ENCODE measurements at regions not wholly inside any gene's neighbourhood (a gene's known extent, or its start where the extent isn't known, plus 50 kb on each side); places are given as distances from the start of the nearest gene placed in this dataset.

- Histone ChIP-seq H3K9me3 (peaks cover 8% of the 10 kb centered on the region), H3K27me3 (no peaks in the 10 kb centered on the region), H3K4me1 (no peaks in the 10 kb centered on the region), H3K36me3 (no peaks in the 10 kb centered on the region), H3K27ac (no peak overlapping the region), H3K4me3 (no peak overlapping the region)
- no peak for TF ChIP-seq CTCF (IDR thresholded peaks at IDR 0.05)
- ATAC-seq (no peak), DNase-seq (no peak)
- intact Hi-C loops (cut with DNase I), result no loop called here
These were observed 121.8 kb downstream of the ZNF675 start for GRCh38 chr19:23565256-23565655.

GRCh38 chr19:23563326-23563725, 123.7 kb downstream of the ZNF675 start:
- Histone ChIP-seq H3K27me3 (no peaks in the 10 kb centered on the region), H3K4me3 (no peak overlapping the region), H3K9me3 (no peaks in the 10 kb centered on the region), H3K27ac (no peak overlapping the region), H3K4me1 (no peaks in the 10 kb centered on the region), H3K36me3 (no peaks in the 10 kb centered on the region)
- ATAC-seq, result no peak
- DNase-seq, result no peak
- intact Hi-C loops (cut with DNase I), result no loop called here
- TF ChIP-seq CTCF (IDR thresholded peaks at IDR 0.05), result no peak

GRCh38 chr19:23561341-23561740, 125.7 kb downstream of the ZNF675 start:
- ATAC-seq (no peak), DNase-seq (no peak)
- Histone ChIP-seq H3K27ac (no peak overlapping the region), H3K4me1 (no peaks in the 10 kb centered on the region), H3K36me3 (no peaks in the 10 kb centered on the region), H3K9me3 (no peaks in the 10 kb centered on the region), H3K27me3 (no peaks in the 10 kb centered on the region), H3K4me3 (no peak overlapping the region)
- intact Hi-C loops (cut with DNase I), result no loop called here
- TF ChIP-seq CTCF (IDR thresholded peaks at IDR 0.05), result no peak

- H3K9me3 ChIP-seq, result no peaks in the 10 kb centered on the region
- TF ChIP-seq CTCF (IDR thresholded peaks at IDR 0.05), result no peak
- H3K4me1 ChIP-seq, result no peaks in the 10 kb centered on the region
- H3K27me3 ChIP-seq, result no peaks in the 10 kb centered on the region
- H3K4me3 ChIP-seq, result no peak overlapping the region
- ATAC-seq (no peak), DNase-seq (no peak)
- H3K36me3 ChIP-seq, result no peaks in the 10 kb centered on the region
- H3K27ac ChIP-seq, result no peak overlapping the region
- intact Hi-C loops (cut with DNase I), result no loop called here
These were observed 127.0 kb downstream of the ZNF675 start for GRCh38 chr19:23560051-23560450.

DNA sequence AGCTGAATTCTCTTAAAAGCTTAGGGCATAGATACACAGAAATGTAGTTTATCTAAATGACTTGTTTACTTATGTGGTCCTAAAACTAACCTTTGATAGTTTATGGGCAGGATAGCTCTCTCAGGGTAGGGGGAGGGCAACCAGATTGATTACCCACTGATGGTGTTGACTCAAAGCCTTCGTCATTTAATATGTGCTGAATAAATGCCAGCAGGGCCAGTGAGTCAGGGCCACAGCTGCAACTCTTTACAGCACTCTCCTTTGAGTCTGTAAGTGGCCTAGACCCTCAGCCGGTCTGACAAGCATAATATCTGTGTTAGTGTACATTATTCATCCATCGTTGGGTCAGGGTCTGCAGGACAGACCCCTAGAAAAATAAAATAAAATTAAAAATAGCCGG, 128.5 kb downstream of the ZNF675 start:
- no peak overlapping the region for H3K27ac ChIP-seq
- ATAC-seq (no peak), DNase-seq (no peak)
- H3K4me1 ChIP-seq, result no peaks in the 10 kb centered on the region
- no peaks in the 10 kb centered on the region for H3K36me3 ChIP-seq
- intact Hi-C loops (cut with DNase I), result no loop called here
- no peak overlapping the region for H3K4me3 ChIP-seq
- H3K9me3 ChIP-seq, result no peaks in the 10 kb centered on the region
- no peak for TF ChIP-seq CTCF (IDR thresholded peaks at IDR 0.05)
- no peaks in the 10 kb centered on the region for H3K27me3 ChIP-seq

- intact Hi-C loops (cut with DNase I), result no loop called here
- Histone ChIP-seq H3K4me3 (no peak overlapping the region), H3K9me3 (no peaks in the 10 kb centered on the region), H3K36me3 (no peaks in the 10 kb centered on the region), H3K4me1 (no peaks in the 10 kb centered on the region), H3K27ac (no peak overlapping the region), H3K27me3 (no peaks in the 10 kb centered on the region)
- TF ChIP-seq CTCF (IDR thresholded peaks at IDR 0.05), result no peak
- ATAC-seq (no peak), DNase-seq (no peak)
These were observed 129.6 kb downstream of the ZNF675 start for GRCh38 chr19:23557381-23557780.

Measured in upper lobe of right lung (tissue), 1 donor.